GM18498 (cell line): ENCODE measurements at regions not wholly inside any gene's neighbourhood (a gene's known extent, or its start where the extent isn't known, plus 50 kb on each side); places are given as distances from the start of the nearest gene placed in this dataset.

Experiments
- ATAC-seq: cut with Tn5 transposase; IDR thresholded peaks from one replicate; pipeline ENCODE4 v1.9.1; 2021; ENCODE audit warnings: mild to moderate bottlenecking, moderate library complexity; ENCODE audit not compliant: unreplicated experiment

DNA sequence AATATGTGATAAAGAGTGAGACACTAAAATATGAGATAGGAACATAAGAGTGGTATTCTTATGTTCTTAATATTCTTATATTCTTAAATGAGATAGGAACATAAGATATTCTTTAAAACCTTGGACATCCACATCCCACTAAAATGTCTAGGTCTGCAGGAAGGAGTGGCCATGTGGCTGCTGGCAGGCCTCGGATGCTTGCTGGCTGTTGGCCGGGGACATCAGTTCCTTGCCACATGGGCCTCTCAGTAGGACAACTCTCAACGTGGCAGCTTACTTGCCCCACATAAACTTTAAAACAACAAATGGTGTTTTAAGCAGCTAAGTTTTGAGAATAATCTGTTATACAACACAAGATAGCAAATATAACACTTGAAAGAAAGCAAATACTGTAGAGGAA, 240.1 kb downstream of the CASP12 start:
- ATAC-seq, result no peak

DNA sequence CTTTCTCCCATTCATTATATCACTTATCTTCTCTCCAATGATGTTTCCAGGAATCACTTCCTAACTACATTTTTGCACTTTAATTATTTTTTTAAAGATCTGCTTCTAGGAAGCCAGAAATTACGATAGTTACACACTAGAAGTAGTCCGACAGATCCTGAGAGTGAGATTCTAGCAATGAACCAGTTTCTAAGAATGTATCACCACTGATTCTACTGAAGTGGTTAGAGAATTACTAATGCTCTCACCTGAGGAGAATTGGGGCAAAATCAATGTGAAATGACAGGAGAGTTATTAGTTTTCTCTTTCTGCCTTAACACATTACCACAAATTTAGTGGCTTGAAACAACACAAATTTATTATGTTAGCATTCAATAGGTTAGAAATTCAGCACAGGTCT, 241.2 kb downstream of the CASP12 start:
- no peak for ATAC-seq

DNA sequence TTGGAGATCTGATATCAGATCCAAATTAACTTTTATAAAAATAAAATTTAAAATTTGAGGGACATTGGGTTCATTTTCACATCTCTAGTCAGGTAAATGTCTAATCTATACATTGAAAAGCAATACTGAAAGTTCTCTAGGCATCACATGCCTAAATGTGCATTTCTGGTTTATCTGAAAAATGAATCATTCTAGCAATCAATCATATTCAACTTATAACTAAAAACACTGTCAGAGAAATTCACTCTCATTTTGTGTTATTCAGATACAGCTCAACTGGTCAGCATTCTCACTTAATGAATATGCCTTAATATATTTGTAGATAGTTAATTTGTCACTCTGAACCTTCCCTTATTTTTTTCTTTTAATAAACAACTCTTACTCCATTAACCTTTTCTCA, 243.2 kb downstream of the CASP12 start:
- ATAC-seq, result no peak

- ATAC-seq, result no peak
These were observed 244.0 kb downstream of the CASP12 start for GRCh38 chr11:104654181-104654813.

GRCh38 chr11:104653407-104653806, 244.9 kb downstream of the CASP12 start:
- no peak for ATAC-seq

- ATAC-seq, result no peak
These were observed 245.3 kb downstream of the CASP12 start for GRCh38 chr11:104652996-104653395.

DNA sequence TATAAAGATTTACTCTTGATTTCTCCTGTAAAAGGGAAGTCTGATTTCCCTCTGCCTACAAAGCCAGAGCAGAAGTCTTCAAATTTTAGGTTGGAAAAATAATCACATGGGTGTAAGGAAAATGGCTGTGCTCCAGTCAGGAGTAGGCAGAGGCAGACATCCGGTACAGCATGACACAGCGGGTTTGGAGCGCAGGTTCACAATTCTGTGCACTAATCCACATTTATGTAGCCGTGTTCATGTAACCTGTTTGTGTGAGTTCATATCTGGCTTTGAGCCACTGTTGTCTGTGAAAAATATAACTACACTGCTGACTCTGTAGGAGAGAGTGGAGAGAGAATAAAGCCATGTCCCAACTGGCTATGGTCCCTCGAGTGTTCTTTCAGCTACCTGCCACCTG, 248.0 kb downstream of the CASP12 start:
- ATAC-seq, result no peak

GRCh38 chr11:104649002-104649401, 249.3 kb downstream of the CASP12 start:
- no peak for ATAC-seq

DNA sequence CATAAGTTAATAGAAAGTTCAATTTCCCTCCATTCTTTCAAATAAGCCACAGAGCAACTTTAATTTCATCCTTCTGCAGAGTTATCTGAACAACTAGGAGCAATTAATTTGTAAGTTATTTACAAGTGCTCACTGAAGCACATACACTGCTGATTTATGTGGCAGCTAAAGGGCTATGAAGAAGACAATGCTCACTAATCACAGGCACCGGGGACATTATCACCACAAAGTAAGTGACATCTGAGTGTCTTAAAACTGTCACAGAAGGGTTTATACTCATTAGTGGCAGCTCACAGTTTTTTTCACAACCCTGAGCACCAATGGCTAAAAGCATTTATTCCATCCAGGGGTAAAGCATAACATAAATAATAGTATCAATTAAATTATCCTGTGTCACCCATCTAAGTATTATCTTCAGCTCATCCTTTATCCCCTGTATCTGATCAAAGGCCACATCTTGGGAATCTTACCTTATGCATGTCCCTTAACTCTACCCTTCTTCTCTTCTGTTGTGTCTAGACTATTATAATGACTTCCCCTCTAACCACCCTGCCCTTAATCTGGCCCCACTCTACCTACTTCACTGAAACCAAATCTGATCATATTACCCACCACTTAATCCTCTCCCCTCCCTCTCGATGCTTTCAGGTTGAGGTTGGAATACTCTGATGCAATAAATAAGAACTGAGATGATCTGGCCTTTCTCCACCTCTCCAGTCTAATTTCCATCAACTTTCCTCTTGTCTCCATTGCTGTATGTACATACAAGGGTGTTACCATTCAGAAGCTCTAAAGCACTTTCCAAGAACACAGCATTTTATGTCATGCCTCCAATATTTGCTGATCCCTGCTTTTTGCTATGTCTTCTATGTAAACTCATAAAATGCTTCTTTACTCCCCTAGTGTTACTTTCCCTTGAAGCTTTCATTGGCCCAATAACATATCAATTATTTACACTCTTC, 252.7 kb downstream of the CASP12 start:
- ATAC-seq, result no peak

- no peak for ATAC-seq
These were observed 260.5 kb downstream of the CASP12 start for GRCh38 chr11:104637662-104638170.

GRCh38 chr11:104633226-104633625, 265.0 kb downstream of the CASP12 start:
- no peak for ATAC-seq

GRCh38 chr11:104630352-104630751, 267.9 kb downstream of the CASP12 start:
- ATAC-seq, result no peak

GRCh38 chr11:104625246-104625645, 273.0 kb downstream of the CASP12 start:
- no peak for ATAC-seq

DNA sequence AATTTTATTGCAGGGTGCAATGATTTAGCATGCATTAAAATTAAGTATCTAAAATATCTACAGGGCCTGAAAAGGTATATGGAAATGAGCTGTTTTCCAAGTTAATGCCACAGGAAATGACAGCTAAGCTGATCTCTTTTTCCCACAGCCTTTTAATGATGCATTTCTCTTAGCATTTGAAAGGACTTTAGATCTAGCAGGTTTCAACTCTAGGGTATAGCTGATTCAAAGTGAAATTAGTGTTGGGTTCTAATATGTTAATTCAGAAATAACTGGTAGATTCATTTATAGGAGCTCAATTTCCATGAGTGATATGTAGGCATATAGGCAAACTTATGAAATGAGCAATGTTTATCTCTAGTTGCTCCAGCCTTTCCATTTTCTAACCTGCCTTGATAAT, 274.2 kb downstream of the CASP12 start:
- ATAC-seq, result no peak

GRCh38 chr11:104623518-104623917, 274.7 kb downstream of the CASP12 start:
- no peak for ATAC-seq

GRCh38 chr11:104620991-104621390, 277.3 kb downstream of the CASP12 start:
- no peak for ATAC-seq

- no peak for ATAC-seq
These were observed 278.5 kb downstream of the CASP12 start for GRCh38 chr11:104619751-104620150.

GRCh38 chr11:104618954-104619353, 279.3 kb downstream of the CASP12 start:
- ATAC-seq, result no peak

DNA sequence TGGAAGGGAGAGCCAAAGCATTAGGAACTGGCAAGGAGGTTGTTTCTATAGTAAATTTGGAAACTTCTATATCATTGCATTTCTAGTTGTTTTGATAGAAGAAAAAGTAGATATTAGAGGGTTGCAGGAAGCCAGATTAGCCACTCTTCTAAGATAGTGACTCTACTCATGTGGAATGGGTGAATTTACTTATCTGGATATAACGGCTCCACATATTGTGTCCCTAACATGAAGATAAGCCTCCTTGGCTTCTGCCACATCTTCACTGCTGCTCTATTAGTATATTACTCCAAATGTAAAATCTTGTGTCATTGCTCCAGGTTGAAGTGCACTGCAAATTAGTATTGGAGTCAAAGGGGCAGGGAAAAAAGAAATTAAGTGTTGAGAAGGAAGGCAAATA, 283.3 kb downstream of the CASP12 start:
- no peak for ATAC-seq

GRCh38 chr11:104614117-104614680, 284.1 kb downstream of the CASP12 start:
- ATAC-seq, result no peak

- ATAC-seq, result no peak
These were observed 287.6 kb downstream of the CASP12 start for GRCh38 chr11:104610635-104611034.
